ENCODE measurements at regions not wholly inside any gene's neighbourhood (a gene's known extent, or its start where the extent isn't known, plus 50 kb on each side); places are given as distances from the start of the nearest gene placed in this dataset.

DNA sequence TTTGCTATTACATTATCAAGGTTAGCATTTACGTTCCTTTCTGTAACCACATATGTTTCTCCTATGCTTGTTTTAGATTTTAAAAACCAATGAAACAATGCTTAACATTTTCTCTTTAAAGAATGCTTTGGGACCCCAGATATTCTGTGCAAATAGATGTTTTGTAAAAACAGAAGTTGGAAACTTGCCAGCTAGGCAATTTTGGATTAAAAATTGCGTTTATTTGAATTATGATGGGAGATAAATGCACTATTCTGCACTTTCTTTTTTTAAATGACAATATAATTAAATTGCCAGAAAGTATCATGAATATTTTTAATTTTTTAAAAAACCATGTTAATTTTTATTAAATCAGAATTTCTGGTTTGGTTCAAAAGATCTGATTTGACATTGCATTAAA lies 81.6 kb downstream of the MACIR start:
- no peak overlapping the region for H2BK12ac ChIP-seq (ENCODE audit: low read depth, low read length)
- no peak overlapping the region for H3K23ac ChIP-seq (ENCODE audit: insufficient read length)
- 93% methylated on average over 2 of the region's 2 CpGs; no CpG with 5 or more reads in 1 of the 2 experiments for WGBS, 2 experiments (ENCODE audit: extremely low coverage in 1 of 2, insufficient coverage in 1 of 2, insufficient read length in 1 of 2, insufficient replicate concordance in 2 of 2, low coverage in 1 of 2, low lambda C conversion rate in 2 of 2, missing lambda C conversion rate in 1 of 2)
- H3K9me3 ChIP-seq (ENCODE audit: insufficient read depth in 2 of 2, low read depth in 1 of 2, low read length in 1 of 2) = peaks cover 0 to 3% of the 10 kb centered on the region in 2 experiments; a peak in 1 of 4 replicates
- no peak overlapping the region for H3K27ac ChIP-seq (ENCODE audit: low read depth, low read length)
- H3K79me1 ChIP-seq (ENCODE audit: low read depth, low read length) = no peaks in the 10 kb centered on the region
- POLR2A ChIA-PET (ENCODE audit: partially characterized antibody) = no interaction called here
- no peak overlapping the region for H3K4me3 ChIP-seq (ENCODE audit: extremely low read depth in 1 of 4, insufficient read depth in 2 of 4, low read depth in 3 of 4, low read length in 4 of 4)
- no peak overlapping the region for H4K8ac ChIP-seq (ENCODE audit: extremely low read depth, insufficient read depth, low read length)
- no peak overlapping the region for H2BK20ac ChIP-seq (ENCODE audit: low read length)
- no peak overlapping the region for H3K4ac ChIP-seq (replicated peaks; ENCODE audit: insufficient read length, low read depth, low read length)
- H3K18ac ChIP-seq (ENCODE audit: extremely low read depth, low read length) = no peak overlapping the region
- H2BK5ac ChIP-seq (ENCODE audit: low read depth, low read length) = no peak overlapping the region
- FAIRE-seq (no peak), DNase-seq (ENCODE audit: low read depth in 1 of 2, low spot score in 2 of 2) (no peak)
- no peak overlapping the region for H2BK120ac ChIP-seq (replicated peaks; ENCODE audit: low read depth, low read length)
- H3K4me2 ChIP-seq (ENCODE audit: insufficient read depth in 1 of 2, low read depth in 2 of 2, low read length in 2 of 2) = no peak overlapping the region
- no peak overlapping the region for H2AK5ac ChIP-seq (ENCODE audit: low read depth, low read length)
- H3K14ac ChIP-seq (ENCODE audit: insufficient read length) = no peak overlapping the region
- CTCF ChIA-PET (ENCODE audit: partially characterized antibody) = no interaction called here
- H4K91ac ChIP-seq (replicated peaks; ENCODE audit: insufficient read length, low read length) = no peak overlapping the region
- no peaks in the 10 kb centered on the region for H3K27me3 ChIP-seq (replicated peaks in 1 of 4; ENCODE audit: control insufficient read depth in 3 of 4, extremely low read depth in 1 of 4, insufficient read depth in 3 of 4, low read length in 3 of 4)
- H2BK15ac ChIP-seq (ENCODE audit: low read length) = no peak overlapping the region
- no peaks in the 10 kb centered on the region for H3K79me2 ChIP-seq (ENCODE audit: control insufficient read depth in 1 of 2, insufficient read depth in 2 of 2, low read length in 2 of 2)
- no peak overlapping the region for H3K56ac ChIP-seq (replicated peaks; ENCODE audit: insufficient read length, low read depth, low read length)
- no peaks in the 10 kb centered on the region; the same call in 1 of the 2 replicates for H3K23me2 ChIP-seq (ENCODE audit: low read depth, low read length)
- H4K20me1 ChIP-seq (replicated peaks in 1 of 2; ENCODE audit: control insufficient read depth in 1 of 2, insufficient read depth in 2 of 2, low read length in 2 of 2) = no peaks in the 10 kb centered on the region
- no peak overlapping the region for H3K9ac ChIP-seq (replicated peaks in 1 of 4; ENCODE audit: extremely low read depth in 1 of 4, low read depth in 3 of 4, low read length in 3 of 4)
- H4K5ac ChIP-seq (ENCODE audit: insufficient read length, low read depth, low read length) = no peak overlapping the region
- H3K4me1 ChIP-seq (replicated peaks in 1 of 4; ENCODE audit: control insufficient read depth in 3 of 4, insufficient read depth in 4 of 4, low read length in 3 of 4) = no peaks in the 10 kb centered on the region
- no peak overlapping the region for H2AFZ ChIP-seq (ENCODE audit: low read length)
- no peak for TF ChIP-seq CBX8 (IDR thresholded peaks at IDR 0.05; ENCODE audit: borderline replicate concordance, low read depth, low read length)
- TF ChIP-seq TCF12 (IDR thresholded peaks at IDR 0.05; ENCODE audit: low read depth, low read length) = no peak
- no peak for TF ChIP-seq SIX5 (IDR thresholded peaks at IDR 0.05; ENCODE audit: low read depth, low read length)
- TF ChIP-seq, protein P1, sequence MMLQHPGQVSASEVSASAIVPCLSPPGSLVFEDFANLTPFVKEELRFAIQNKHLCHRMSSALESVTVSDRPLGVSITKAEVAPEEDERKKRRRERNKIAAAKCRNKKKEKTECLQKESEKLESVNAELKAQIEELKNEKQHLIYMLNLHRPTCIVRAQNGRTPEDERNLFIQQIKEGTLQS (IDR thresholded peaks at IDR 0.05; ENCODE audit: insufficient read depth, low read depth, low read length) = no peak
- TF ChIP-seq, protein P2, sequence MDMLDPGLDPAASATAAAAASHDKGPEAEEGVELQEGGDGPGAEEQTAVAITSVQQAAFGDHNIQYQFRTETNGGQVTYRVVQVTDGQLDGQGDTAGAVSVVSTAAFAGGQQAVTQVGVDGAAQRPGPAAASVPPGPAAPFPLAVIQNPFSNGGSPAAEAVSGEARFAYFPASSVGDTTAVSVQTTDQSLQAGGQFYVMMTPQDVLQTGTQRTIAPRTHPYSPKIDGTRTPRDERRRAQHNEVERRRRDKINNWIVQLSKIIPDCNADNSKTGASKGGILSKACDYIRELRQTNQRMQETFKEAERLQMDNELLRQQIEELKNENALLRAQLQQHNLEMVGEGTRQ (IDR thresholded peaks at IDR 0.05; ENCODE audit: low read length) = no peak
- TF ChIP-seq EP300 (IDR thresholded peaks at IDR 0.05; ENCODE audit: borderline replicate concordance in 1 of 2, low read depth in 2 of 2, low read length in 2 of 2) = no peak
- TF ChIP-seq NANOG (IDR thresholded peaks at IDR 0.05; ENCODE audit: insufficient read depth, low read depth, low read length, poor library complexity, severe bottlenecking) = no peak
- TF ChIP-seq KDM1A (IDR thresholded peaks at IDR 0.05; ENCODE audit: borderline replicate concordance, low read length) = no peak
- TF ChIP-seq TEAD4 (IDR thresholded peaks at IDR 0.05; ENCODE audit: low read depth, low read length) = no peak
- no peak for TF ChIP-seq JUND (IDR thresholded peaks at IDR 0.05; ENCODE audit: low read length)
- TF ChIP-seq BCL11A (IDR thresholded peaks at IDR 0.05; ENCODE audit: low read depth in 2 of 2, low read length in 2 of 2) = no peak
- TF ChIP-seq RBBP5 (IDR thresholded peaks at IDR 0.05; ENCODE audit: borderline replicate concordance, low read depth, low read length) = no peak
- TF ChIP-seq NRF1 (IDR thresholded peaks at IDR 0.05; ENCODE audit: low read depth, low read length) = no peak
- no peak for TF ChIP-seq EGR1 (IDR thresholded peaks at IDR 0.05; ENCODE audit: borderline replicate concordance, low read depth, low read length)
- H3K36me3 ChIP-seq (ENCODE audit: control insufficient read depth in 2 of 4, insufficient read depth in 4 of 4, low read length in 3 of 4) = no peaks in the 10 kb centered on the region
